Hematopoietic multipotent progenitor cell treated with erythropoietin and hydrocortisone succinate and interleukin-3 and kit ligand, for 4 days (in vitro differentiated cells): ENCODE measurements at regions not wholly inside any gene's neighbourhood (a gene's known extent, or its start where the extent isn't known, plus 50 kb on each side); places are given as distances from the start of the nearest gene placed in this dataset.
A peak's percentile ranks its signal among the peaks of the same experiment; 100 is the strongest.
"Not testable (repeated sequence)": the region's sequence is repeated elsewhere in the genome, so short reads cannot be mapped to it uniquely, and the experiment has no call there.

Experiments used
- DNase-seq: peaks from one replicate; pipeline ENCODE4 v3.0.0-alpha.2; 2015

- no peak for DNase-seq
Observed at GRCh38 chr14:106390401-106390800, 864.0 kb downstream of the TMEM121 start.

- DNase-seq = no peak
Observed at GRCh38 chr14:106390947-106391346, 864.6 kb downstream of the TMEM121 start.

- no peak for DNase-seq
Observed at GRCh38 chr14:106393742-106394141, 867.4 kb downstream of the TMEM121 start.

GRCh38 chr14:106395456-106396050, 869.2 kb downstream of the TMEM121 start:
- no peak for DNase-seq

- no peak for DNase-seq
Observed at GRCh38 chr14:106396999-106397398, 870.6 kb downstream of the TMEM121 start.

- not testable (repeated sequence) for DNase-seq
Observed at GRCh38 chr14:106398931-106399331, 872.5 kb downstream of the TMEM121 start.

GRCh38 chr14:106401316-106401715, 874.9 kb downstream of the TMEM121 start:
- not testable (repeated sequence) for DNase-seq

- DNase-seq = peak; percentile 10
Observed at GRCh38 chr14:106410229-106410628, 883.8 kb downstream of the TMEM121 start.

- no peak for DNase-seq
Observed at GRCh38 chr14:106414464-106414863, 888.1 kb downstream of the TMEM121 start.

GRCh38 chr14:106417224-106418049, 891.1 kb downstream of the TMEM121 start:
- peak; percentile 83 for DNase-seq

GRCh38 chr14:106419376-106419965, 893.1 kb downstream of the TMEM121 start:
- DNase-seq = peak; percentile 70

- DNase-seq = peak; percentile 80
Observed at GRCh38 chr14:106421431-106422033, 895.1 kb downstream of the TMEM121 start.

- no peak for DNase-seq
Observed at GRCh38 chr14:106422066-106422465, 895.7 kb downstream of the TMEM121 start.

GRCh38 chr14:106425150-106425549, 898.8 kb downstream of the TMEM121 start:
- not testable (repeated sequence) for DNase-seq

- DNase-seq = peak; percentile 74
Observed at GRCh38 chr14:106436310-106436905, 910.0 kb downstream of the TMEM121 start.

GRCh38 chr14:106442857-106443256, 916.5 kb downstream of the TMEM121 start:
- peak; percentile 80 for DNase-seq

GRCh38 chr14:106455026-106455425, 928.6 kb downstream of the TMEM121 start:
- DNase-seq = peak; percentile 94

- DNase-seq = peak; percentile 51
Observed at GRCh38 chr14:106459971-106460730, 933.8 kb downstream of the TMEM121 start.

GRCh38 chr14:106460916-106461315, 934.5 kb downstream of the TMEM121 start:
- DNase-seq = no peak

GRCh38 chr14:106466483-106466882, 940.1 kb downstream of the TMEM121 start:
- DNase-seq = not testable (repeated sequence)

GRCh38 chr14:106468869-106469268, 942.5 kb downstream of the TMEM121 start:
- DNase-seq = not testable (repeated sequence)

GRCh38 chr14:106470028-106470427, 943.6 kb downstream of the TMEM121 start:
- DNase-seq = peak; percentile 67
